Amniotic epithelial cell (primary cell): ENCODE measurements at regions not wholly inside any gene's neighbourhood (a gene's known extent, or its start where the extent isn't known, plus 50 kb on each side); places are given as distances from the start of the nearest gene placed in this dataset.
A peak's percentile ranks its signal among the peaks of the same experiment; 100 is the strongest.
"Not testable (repeated sequence)": the region's sequence is repeated elsewhere in the genome, so short reads cannot be mapped to it uniquely, and the experiment has no call there.

Experiments
- DNase-seq: peaks from one replicate; pipeline ENCODE4 v3.0.0-alpha.2; 2010; ENCODE audit warnings: low read depth

GRCh38 chr5:40134883-40135520 lies 544.7 kb upstream of the PTGER4 start:
- DNase-seq = peak; percentile 33

- peak; percentile 11 for DNase-seq
Measured at GRCh38 chr5:40124367-40124766, 555.3 kb upstream of the PTGER4 start.

GRCh38 chr5:40121236-40121635 lies 558.5 kb upstream of the PTGER4 start:
- no peak for DNase-seq

GRCh38 chr5:40112875-40113274 lies 566.8 kb upstream of the PTGER4 start:
- no peak for DNase-seq

GRCh38 chr5:40111036-40111435 lies 568.7 kb upstream of the PTGER4 start:
- not testable (repeated sequence) for DNase-seq

- peak; percentile 64 for DNase-seq
Measured at GRCh38 chr5:40108764-40109390, 570.8 kb upstream of the PTGER4 start.

GRCh38 chr5:40107786-40108185 lies 571.9 kb upstream of the PTGER4 start:
- not testable (repeated sequence) for DNase-seq

- no peak for DNase-seq
Measured at GRCh38 chr5:40106847-40107246, 572.9 kb upstream of the PTGER4 start.

- DNase-seq = no peak
Measured at GRCh38 chr5:40098313-40098712, 581.4 kb upstream of the PTGER4 start.

GRCh38 chr5:40093550-40093949 lies 586.2 kb upstream of the PTGER4 start:
- no peak for DNase-seq

GRCh38 chr5:40089269-40089668 lies 590.4 kb upstream of the PTGER4 start:
- peak; percentile 14 for DNase-seq

GRCh38 chr5:40084614-40085013 lies 595.1 kb upstream of the PTGER4 start:
- no peak for DNase-seq

GRCh38 chr5:40082313-40082712 lies 597.4 kb upstream of the PTGER4 start:
- peak; percentile 10 for DNase-seq

GRCh38 chr5:40080191-40080590 lies 599.5 kb upstream of the PTGER4 start:
- DNase-seq = no peak

- no peak for DNase-seq
Measured at GRCh38 chr5:40078898-40079575, 600.7 kb upstream of the PTGER4 start.

GRCh38 chr5:40074826-40075225 lies 604.9 kb upstream of the PTGER4 start:
- DNase-seq = no peak

GRCh38 chr5:40073927-40074326 lies 605.8 kb upstream of the PTGER4 start:
- DNase-seq = no peak

- peak; percentile 25 for DNase-seq
Measured at GRCh38 chr5:40071870-40072269, 607.8 kb upstream of the PTGER4 start.

GRCh38 chr5:40066616-40067015 lies 613.1 kb upstream of the PTGER4 start:
- DNase-seq = no peak

- DNase-seq = peak; percentile 32
Measured at GRCh38 chr5:40052808-40053207, 626.9 kb upstream of the PTGER4 start.

- peak; percentile 51 for DNase-seq
Measured at GRCh38 chr5:40046792-40047191, 622.0 kb upstream of the DAB2 start.

GRCh38 chr5:40045429-40045828 lies 620.6 kb upstream of the DAB2 start:
- no peak for DNase-seq

GRCh38 chr5:40043916-40044315 lies 619.1 kb upstream of the DAB2 start:
- DNase-seq = no peak
